HepG2 (cell line): ENCODE measurements at regions not wholly inside any gene's neighbourhood (a gene's known extent, or its start where the extent isn't known, plus 50 kb on each side); places are given as distances from the start of the nearest gene placed in this dataset.

Experiments
- ATAC-seq: fragments of 200-7000 bp; cut with Tn5 transposase; 3 replicates; pipeline ENCODE4 v1.9.1; 2020; ENCODE audit warnings: mild to moderate bottlenecking, moderate library complexity
- BruUV-seq: library from RNA; stranded (reverse); fragments of 400-500 nt; replicated peaks from 2 replicates; lab custom pipeline; 2021; lab: Mats Ljungman, UMichigan
- CTCF ChIA-PET: fragments of 300-600 bp; formaldehyde crosslinking; extraction: SDS; loops from one replicate; lab custom pipeline; 2021; ENCODE audit warnings: low total read pairs, inconsistent platforms, low intra/inter-chr PET ratio; lab: Yijun Ruan, JAX
- POLR2A ChIA-PET: fragments of 350-600 bp; sonication (Branson Sonifier 250); formaldehyde crosslinking; loops from one replicate; lab custom pipeline; 2020; ENCODE audit warnings: antibody characterized with exemption, inconsistent platforms; lab: Yijun Ruan, JAX
- DNase-seq: peaks from one replicate; pipeline ENCODE4 v3.0.0-alpha.2; 2015; ENCODE audit warnings: low spot score
- FAIRE-seq: peaks from 3 replicates; lab custom pipeline; 2011; peaks lifted over from hg19 to GRCh38; lab: Jason Lieb, UNC
- H2AFZ ChIP-seq: one replicate; pipeline ENCODE4 v1.6.1; 2011; ENCODE audit warnings: low read length, inconsistent platforms
- H3K27ac ChIP-seq: fragments of 300-600 bp; 3 replicates; pipeline ENCODE4 v1.8.0; 2011; ENCODE audit warnings: mixed run types, mild to moderate bottlenecking, mixed read lengths, low read length, inconsistent platforms; ENCODE audit not compliant: insufficient read depth; ENCODE audit errors: extremely low read length
- H3K27me3 ChIP-seq, 2 experiments: fragments of 200-600 bp in 1 of 2; 2 replicates in 1 of 2; 3 replicates in 1 of 2; pipeline versions ENCODE4 v1.6.0 to v1.8.0; 2011; ENCODE audit warnings: low read length in 2 of 2, mild to moderate bottlenecking in 2 of 2, moderate library complexity in 2 of 2, inconsistent platforms in 1 of 2; ENCODE audit not compliant: insufficient read depth in 2 of 2, control insufficient read depth in 1 of 2
- H3K36me3 ChIP-seq, 2 experiments: fragments of 200-600 bp in 1 of 2; replicated peaks in 1 of 2; 2 replicates in 1 of 2; 3 replicates in 1 of 2; pipeline versions ENCODE4 v1.5.1 to v1.8.0; 2011; ENCODE audit warnings: low read length in 2 of 2, inconsistent platforms in 1 of 2; ENCODE audit not compliant: insufficient read depth in 2 of 2, control insufficient read depth in 1 of 2
- H3K4me1 ChIP-seq: 2 replicates; pipeline ENCODE4 v1.5.1; 2012; ENCODE audit warnings: low read length, inconsistent platforms; ENCODE audit not compliant: insufficient read depth
- H3K4me2 ChIP-seq: 2 replicates; pipeline ENCODE4 v1.6.0; 2011; ENCODE audit warnings: low read depth, low read length, inconsistent platforms
- H3K4me3 ChIP-seq, 3 experiments: fragments of 200-600 bp in 1 of 3; sonication (generic), shearing (Covaris generic) in 1 of 3; replicated peaks in 1 of 3; 2 replicates each; pipeline ENCODE4 v1.5.1; 2011 to 2016; ENCODE audit warnings: low read length in 3 of 3, inconsistent platforms in 2 of 3, low read depth in 2 of 3, mild to moderate bottlenecking in 2 of 3, control low read depth in 1 of 3, mixed read lengths in 1 of 3; ENCODE audit not compliant: insufficient read depth in 1 of 3
- H3K79me2 ChIP-seq: one replicate; pipeline ENCODE4 v1.6.1; 2011; ENCODE audit warnings: low read length, inconsistent platforms; ENCODE audit not compliant: insufficient read depth
- H3K9ac ChIP-seq: 2 replicates; pipeline ENCODE4 v1.6.0; 2011; ENCODE audit warnings: mild to moderate bottlenecking, low read depth, low read length, inconsistent platforms; ENCODE audit not compliant: insufficient read depth
- H3K9me3 ChIP-seq: 2 replicates; pipeline ENCODE4 v1.5.1; 2012; ENCODE audit warnings: mild to moderate bottlenecking, low read length
- H4K20me1 ChIP-seq: 2 replicates; pipeline ENCODE4 v1.6.0; 2011; ENCODE audit warnings: inconsistent platforms, mild to moderate bottlenecking, low read length, moderate library complexity; ENCODE audit not compliant: insufficient read depth
- RBFOX2 ChIP-seq: fragments of 200-400 bp; formaldehyde crosslinking; IDR thresholded peaks from 2 replicates; pipeline ENCODE4 v1.6.1; 2017; ENCODE audit warnings: low read depth, mild to moderate bottlenecking, low read length
- RFXANK ChIP-seq: IDR thresholded peaks from 2 replicates; pipeline ENCODE4 v1.6.1; 2016
- SIN3B ChIP-seq: fragments of 150-350 bp; IDR thresholded peaks from 2 replicates; pipeline ENCODE4 v1.6.1; 2014; ENCODE audit warnings: low read length
- YEATS4 ChIP-seq: sonication (generic); formaldehyde crosslinking; IDR thresholded peaks from 2 replicates; pipeline ENCODE4 v1.4.0; 2020; ENCODE audit warnings: missing genetic modification reagents, borderline replicate concordance
- ZFP36L1 ChIP-seq: sonication (generic); formaldehyde crosslinking; IDR thresholded peaks from 2 replicates; pipeline ENCODE4 v1.8.0; 2022; ENCODE audit warnings: mild to moderate bottlenecking, missing genetic modification reagents, moderate library complexity
- ZFP82 ChIP-seq: sonication (generic); formaldehyde crosslinking; IDR thresholded peaks from 2 replicates; pipeline ENCODE4 v1.5.1; 2020; ENCODE audit warnings: mild to moderate bottlenecking, missing genetic modification reagents, borderline replicate concordance
- ZMYM4 ChIP-seq: sonication (generic); formaldehyde crosslinking; IDR thresholded peaks from 2 replicates; pipeline ENCODE4 v1.8.1; 2023; ENCODE audit warnings: mild to moderate bottlenecking, missing genetic modification reagents
- ZNF136 ChIP-seq: sonication (generic); formaldehyde crosslinking; IDR thresholded peaks from 2 replicates; pipeline ENCODE4 v1.8.1; 2022; ENCODE audit warnings: low read depth, mild to moderate bottlenecking, moderate library complexity, missing genetic modification reagents
- ZNF317 ChIP-seq: sonication (generic); formaldehyde crosslinking; IDR thresholded peaks from 2 replicates; pipeline ENCODE4 v1.5.0; 2020; ENCODE audit warnings: mild to moderate bottlenecking, missing genetic modification reagents
- ZNF484 ChIP-seq: sonication (generic); formaldehyde crosslinking; IDR thresholded peaks from 2 replicates; pipeline ENCODE4 v1.5.1; 2020; ENCODE audit warnings: mild to moderate bottlenecking, low read depth, missing genetic modification reagents, borderline replicate concordance
- ZNF510 ChIP-seq: sonication (generic); formaldehyde crosslinking; IDR thresholded peaks from 2 replicates; pipeline ENCODE4 v1.4.0; 2020; ENCODE audit warnings: low read depth, mild to moderate bottlenecking, missing genetic modification reagents
- ZNF513 ChIP-seq: sonication (generic); formaldehyde crosslinking; conservative IDR thresholded peaks from 2 replicates; pipeline ENCODE4 v1.5.0; 2020; ENCODE audit warnings: missing genetic modification reagents
- ZNF557 ChIP-seq: sonication (generic); formaldehyde crosslinking; IDR thresholded peaks from 2 replicates; pipeline ENCODE4 v1.4.0; 2020; ENCODE audit warnings: missing genetic modification reagents
- WGBS: methylation state at CpG from one replicate; pipeline ENCODE4 v1.1.6; 2017; ENCODE audit warnings: low lambda C conversion rate; 5-methylcytosine and 5-hydroxymethylcytosine counted together
- in situ Hi-C: cut with HindIII; loops from 2 replicates; pipeline ENCODE4 v1.10.0; 2017; ENCODE audit warnings: low pct_unique_long_range_greater_than_20kb; ENCODE audit not compliant: extremely low pct_ligation_motif_present
- intact Hi-C: fragments of 100-400 bp; cut with micrococcal nuclease; formaldehyde crosslinking; loops from one replicate; pipeline ENCODE4 v1.10.0; 2022; ENCODE audit not compliant: unreplicated experiment
- TF ChIP-seq, protein P1 (sequence below): sonication (generic); formaldehyde crosslinking; IDR thresholded peaks from 2 replicates; pipeline ENCODE4 v1.8.1; 2023; ENCODE audit warnings: mild to moderate bottlenecking, inconsistent platforms, moderate library complexity, missing genetic modification reagents, borderline replicate concordance
- TF ChIP-seq, protein P2 (sequence below): sonication (generic); formaldehyde crosslinking; IDR thresholded peaks from 2 replicates; pipeline ENCODE4 v1.4.0; 2020; ENCODE audit warnings: missing genetic modification reagents

- H3K36me3 ChIP-seq, result no peaks in the 10 kb centered on the region
- no peak overlapping the region for H3K9ac ChIP-seq
- no peaks in the 10 kb centered on the region for H3K79me2 ChIP-seq
- ChIA-PET CTCF (no interaction called here), POLR2A (no interaction called here)
- in situ Hi-C loops (no loop called here), intact Hi-C loops (no loop called here)
- no TSS peak for BruUV-seq
- DNase-seq (no peak), FAIRE-seq (no peak), ATAC-seq (no peak)
- peaks cover 0 to 12% of the 10 kb centered on the region in 2 experiments; a peak in 2 of 5 replicates for H3K27me3 ChIP-seq
- no peak overlapping the region for H3K4me3 ChIP-seq
- no peak overlapping the region for H3K4me2 ChIP-seq
- TF ChIP-seq, protein P1, sequence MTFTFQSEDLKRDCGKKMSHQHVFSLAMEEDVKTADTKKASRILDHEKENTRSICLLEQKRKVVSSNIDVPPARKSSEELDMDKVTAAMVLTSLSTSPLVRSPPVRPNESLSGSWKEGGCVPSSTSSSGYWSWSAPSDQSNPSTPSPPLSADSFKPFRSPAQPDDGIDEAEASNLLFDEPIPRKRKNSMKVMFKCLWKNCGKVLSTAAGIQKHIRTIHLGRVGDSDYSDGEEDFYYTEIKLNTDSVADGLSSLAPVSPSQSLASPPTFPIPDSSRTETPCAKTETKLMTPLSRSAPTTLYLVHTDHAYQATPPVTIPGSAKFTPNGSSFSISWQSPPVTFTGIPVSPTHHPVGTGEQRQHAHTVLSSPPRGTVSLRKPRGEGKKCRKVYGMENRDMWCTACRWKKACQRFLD (CRISPR knock-in tag), result no peak
- TF ChIP-seq ZMYM4 (CRISPR knock-in tag) (no peak), ZFP36L1 (CRISPR knock-in tag) (no peak), ZNF510 (CRISPR knock-in tag) (no peak), ZNF557 (CRISPR knock-in tag) (no peak), RFXANK (CRISPR knock-in tag) (no peak), ZNF513 (CRISPR knock-in tag) (no peak), ZFP82 (CRISPR knock-in tag) (no peak), YEATS4 (CRISPR knock-in tag) (no peak), RBFOX2 (no peak), SIN3B (no peak), ZNF136 (CRISPR knock-in tag) (no peak), ZNF317 (CRISPR knock-in tag) (no peak), ZNF484 (CRISPR knock-in tag) (no peak)
- TF ChIP-seq, protein P2, sequence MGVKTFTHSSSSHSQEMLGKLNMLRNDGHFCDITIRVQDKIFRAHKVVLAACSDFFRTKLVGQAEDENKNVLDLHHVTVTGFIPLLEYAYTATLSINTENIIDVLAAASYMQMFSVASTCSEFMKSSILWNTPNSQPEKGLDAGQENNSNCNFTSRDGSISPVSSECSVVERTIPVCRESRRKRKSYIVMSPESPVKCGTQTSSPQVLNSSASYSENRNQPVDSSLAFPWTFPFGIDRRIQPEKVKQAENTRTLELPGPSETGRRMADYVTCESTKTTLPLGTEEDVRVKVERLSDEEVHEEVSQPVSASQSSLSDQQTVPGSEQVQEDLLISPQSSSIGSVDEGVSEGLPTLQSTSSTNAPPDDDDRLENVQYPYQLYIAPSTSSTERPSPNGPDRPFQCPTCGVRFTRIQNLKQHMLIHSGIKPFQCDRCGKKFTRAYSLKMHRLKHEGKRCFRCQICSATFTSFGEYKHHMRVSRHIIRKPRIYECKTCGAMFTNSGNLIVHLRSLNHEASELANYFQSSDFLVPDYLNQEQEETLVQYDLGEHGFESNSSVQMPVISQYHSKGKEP (CRISPR knock-in tag), result no peak
- H4K20me1 ChIP-seq, result no peaks in the 10 kb centered on the region
- no peaks in the 10 kb centered on the region for H3K9me3 ChIP-seq
- H3K27ac ChIP-seq, result no peak overlapping the region
- 4% methylated on average over 3 of the region's 3 CpGs for WGBS
- H2AFZ ChIP-seq, result no peak overlapping the region
- no peaks in the 10 kb centered on the region for H3K4me1 ChIP-seq
Measured at GRCh38 chr3:157752554-157752953, 249.3 kb upstream of the VEPH1 start.
